Liver (tissue), 8 donors: ENCODE measurements at regions not wholly inside any gene's neighbourhood (a gene's known extent, or its start where the extent isn't known, plus 50 kb on each side); places are given as distances from the start of the nearest gene placed in this dataset.

Experiments
- DNase-seq: peaks from one replicate; pipeline ENCODE4 v3.0.0-alpha.2; 2017; ENCODE audit warnings: low spot score
- H3K27ac ChIP-seq, 2 donors: one replicate each; pipeline ENCODE4 v1.7.0; 2013; ENCODE audit warnings: inconsistent platforms in 2 of 2, low read length in 2 of 2, control low read depth in 1 of 2, low read depth in 1 of 2, mild to moderate bottlenecking in 1 of 2
- H3K27me3 ChIP-seq, 4 donors: one replicate each; pipeline versions ENCODE4 v1.6.1 to v1.7.0; 2013; ENCODE audit warnings: low read length in 3 of 4, inconsistent platforms in 1 of 4, mild to moderate bottlenecking in 1 of 4, moderate library complexity in 1 of 4; ENCODE audit not compliant: control insufficient read depth in 4 of 4, insufficient read depth in 4 of 4
- H3K36me3 ChIP-seq, 4 donors: one replicate each; pipeline versions ENCODE4 v1.6.1 to v1.7.0; 2013; ENCODE audit warnings: low read length in 3 of 4, mild to moderate bottlenecking in 3 of 4, low read depth in 1 of 4, moderate library complexity in 1 of 4; ENCODE audit not compliant: control insufficient read depth in 4 of 4, insufficient read depth in 3 of 4
- H3K4me1 ChIP-seq, 4 donors: one replicate each; pipeline versions ENCODE4 v1.6.1 to v1.7.0; 2013; ENCODE audit warnings: low read length in 3 of 4, mild to moderate bottlenecking in 3 of 4, moderate library complexity in 1 of 4; ENCODE audit not compliant: control insufficient read depth in 4 of 4, insufficient read depth in 4 of 4
- H3K4me3 ChIP-seq, 3 donors: one replicate each; pipeline versions ENCODE4 v1.6.1 to v1.7.0; 2013; ENCODE audit warnings: low read length in 3 of 3, control low read depth in 1 of 3, low read depth in 1 of 3, mild to moderate bottlenecking in 1 of 3
- H3K9ac ChIP-seq, 2 donors: one replicate each; pipeline ENCODE4 v1.7.0; 2013; ENCODE audit warnings: low read length in 2 of 2, mild to moderate bottlenecking in 2 of 2, moderate library complexity in 2 of 2, control low read depth in 1 of 2, low read depth in 1 of 2
- H3K9me3 ChIP-seq, 4 donors: one replicate each; pipeline versions ENCODE4 v1.6.1 to v1.7.0; 2013; ENCODE audit warnings: low read length in 3 of 4; ENCODE audit not compliant: control insufficient read depth in 4 of 4
- EGR1 ChIP-seq, 2 donors: IDR thresholded peaks; 2 replicates each; pipeline ENCODE4 v1.6.1; 2016 to 2018; ENCODE audit warnings: antibody characterized with exemption in 2 of 2, low read depth in 2 of 2
- FOXA1 ChIP-seq: IDR thresholded peaks from 2 replicates; pipeline ENCODE4 v1.6.1; 2016; ENCODE audit warnings: antibody characterized with exemption
- GABPA ChIP-seq, 2 donors: IDR thresholded peaks in 1 of 2; conservative IDR thresholded peaks in 1 of 2; 2 replicates each; pipeline ENCODE4 v1.6.1; 2016; ENCODE audit warnings: antibody characterized with exemption in 2 of 2, mild to moderate bottlenecking in 1 of 2, moderate library complexity in 1 of 2
- HNF4A ChIP-seq, 2 donors: conservative IDR thresholded peaks; 2 replicates each; pipeline ENCODE4 v1.6.1; 2016; ENCODE audit warnings: antibody characterized with exemption in 2 of 2, mild to moderate bottlenecking in 2 of 2
- HNF4G ChIP-seq: IDR thresholded peaks from 2 replicates; pipeline ENCODE4 v1.6.1; 2016; ENCODE audit warnings: antibody characterized with exemption
- RAD21 ChIP-seq, 2 donors: IDR thresholded peaks; 2 replicates each; pipeline ENCODE4 v1.6.1; 2016; ENCODE audit warnings: antibody characterized with exemption in 2 of 2, mild to moderate bottlenecking in 2 of 2
- RXRA ChIP-seq, 2 donors: IDR thresholded peaks; 2 replicates each; pipeline ENCODE4 v1.6.1; 2017 to 2018; ENCODE audit warnings: antibody characterized with exemption in 2 of 2, mild to moderate bottlenecking in 1 of 2
- TAF1 ChIP-seq: conservative IDR thresholded peaks from 2 replicates; pipeline ENCODE4 v1.6.1; 2016; ENCODE audit warnings: antibody characterized with exemption, mild to moderate bottlenecking
- YY1 ChIP-seq: IDR thresholded peaks from 2 replicates; pipeline ENCODE4 v1.6.1; 2016; ENCODE audit warnings: antibody characterized with exemption, mild to moderate bottlenecking
- WGBS: extraction: QIAGEN DNeasy Blood & Tissue Kit; methylation state at CpG from one replicate; pipeline ENCODE4 v1.1.7; 2013; 5-methylcytosine and 5-hydroxymethylcytosine counted together
- TF ChIP-seq, protein P1 (sequence below): IDR thresholded peaks from 2 replicates; pipeline ENCODE4 v1.6.1; 2016; ENCODE audit warnings: antibody characterized with exemption, mild to moderate bottlenecking
- TF ChIP-seq, protein P2 (sequence below): IDR thresholded peaks from 2 replicates; pipeline ENCODE4 v1.6.1; 2016; ENCODE audit warnings: antibody characterized with exemption
- TF ChIP-seq, protein P3 (sequence below): fragments of 150-350 bp; IDR thresholded peaks from 2 replicates; pipeline ENCODE4 v1.5.1; 2017; ENCODE audit warnings: improper control_type of control experiment, low read depth, low read length; ENCODE audit not compliant: missing input control
- donor health status: healthy.
- donor health status: healthy.
- donor health status: healthy.
- donor health status: healthy.
- donor health status: healthy.

DNA sequence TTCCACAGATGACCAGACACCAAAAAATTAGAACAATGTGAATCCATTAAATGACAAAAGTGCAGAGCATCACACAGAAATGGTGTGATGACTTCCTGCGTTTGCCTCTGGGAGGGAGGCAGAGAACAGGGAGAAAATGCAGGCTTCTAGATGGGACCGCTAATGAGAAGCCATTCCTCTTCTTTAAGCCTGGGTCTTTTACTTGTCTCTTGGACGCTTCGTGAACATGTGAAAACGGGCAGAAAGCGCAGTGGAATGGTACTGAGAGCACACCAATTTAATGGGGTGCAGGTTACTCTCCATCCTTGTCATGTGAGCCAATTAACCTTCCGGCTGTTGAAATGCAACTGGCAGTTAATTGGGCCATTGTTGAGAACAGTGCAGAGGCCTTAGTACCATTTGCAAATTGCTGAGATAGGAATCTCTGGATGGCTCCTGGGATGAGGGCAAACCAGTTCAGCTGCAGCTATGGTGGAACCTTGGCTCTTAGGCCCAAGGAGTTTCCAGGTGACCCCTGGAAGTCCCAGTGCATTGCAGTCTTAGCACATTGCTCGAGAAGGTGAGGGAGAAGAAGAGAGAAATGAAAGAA lies 210.4 kb upstream of the CXCR4 start:
- no peaks in the 10 kb centered on the region for H3K36me3 ChIP-seq
- no peak overlapping the region for H3K4me3 ChIP-seq
- H3K9me3 ChIP-seq = no peaks in the 10 kb centered on the region
- TF ChIP-seq TAF1 (no peak), EGR1 (IDR thresholded peaks at IDR 0.05; ENCODE audit: low read depth in 2 of 2) (no peak), YY1 (no peak)
- TF ChIP-seq, protein P1, sequence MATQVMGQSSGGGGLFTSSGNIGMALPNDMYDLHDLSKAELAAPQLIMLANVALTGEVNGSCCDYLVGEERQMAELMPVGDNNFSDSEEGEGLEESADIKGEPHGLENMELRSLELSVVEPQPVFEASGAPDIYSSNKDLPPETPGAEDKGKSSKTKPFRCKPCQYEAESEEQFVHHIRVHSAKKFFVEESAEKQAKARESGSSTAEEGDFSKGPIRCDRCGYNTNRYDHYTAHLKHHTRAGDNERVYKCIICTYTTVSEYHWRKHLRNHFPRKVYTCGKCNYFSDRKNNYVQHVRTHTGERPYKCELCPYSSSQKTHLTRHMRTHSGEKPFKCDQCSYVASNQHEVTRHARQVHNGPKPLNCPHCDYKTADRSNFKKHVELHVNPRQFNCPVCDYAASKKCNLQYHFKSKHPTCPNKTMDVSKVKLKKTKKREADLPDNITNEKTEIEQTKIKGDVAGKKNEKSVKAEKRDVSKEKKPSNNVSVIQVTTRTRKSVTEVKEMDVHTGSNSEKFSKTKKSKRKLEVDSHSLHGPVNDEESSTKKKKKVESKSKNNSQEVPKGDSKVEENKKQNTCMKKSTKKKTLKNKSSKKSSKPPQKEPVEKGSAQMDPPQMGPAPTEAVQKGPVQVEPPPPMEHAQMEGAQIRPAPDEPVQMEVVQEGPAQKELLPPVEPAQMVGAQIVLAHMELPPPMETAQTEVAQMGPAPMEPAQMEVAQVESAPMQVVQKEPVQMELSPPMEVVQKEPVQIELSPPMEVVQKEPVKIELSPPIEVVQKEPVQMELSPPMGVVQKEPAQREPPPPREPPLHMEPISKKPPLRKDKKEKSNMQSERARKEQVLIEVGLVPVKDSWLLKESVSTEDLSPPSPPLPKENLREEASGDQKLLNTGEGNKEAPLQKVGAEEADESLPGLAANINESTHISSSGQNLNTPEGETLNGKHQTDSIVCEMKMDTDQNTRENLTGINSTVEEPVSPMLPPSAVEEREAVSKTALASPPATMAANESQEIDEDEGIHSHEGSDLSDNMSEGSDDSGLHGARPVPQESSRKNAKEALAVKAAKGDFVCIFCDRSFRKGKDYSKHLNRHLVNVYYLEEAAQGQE = no peak
- H3K27me3 ChIP-seq = no peaks in the 10 kb centered on the region
- no peaks in the 10 kb centered on the region for H3K4me1 ChIP-seq
- 59% methylated on average over 8 of the region's 8 CpGs for WGBS
- DNase-seq = no peak
- H3K27ac ChIP-seq = no peak overlapping the region
- no peak overlapping the region for H3K9ac ChIP-seq

DNA sequence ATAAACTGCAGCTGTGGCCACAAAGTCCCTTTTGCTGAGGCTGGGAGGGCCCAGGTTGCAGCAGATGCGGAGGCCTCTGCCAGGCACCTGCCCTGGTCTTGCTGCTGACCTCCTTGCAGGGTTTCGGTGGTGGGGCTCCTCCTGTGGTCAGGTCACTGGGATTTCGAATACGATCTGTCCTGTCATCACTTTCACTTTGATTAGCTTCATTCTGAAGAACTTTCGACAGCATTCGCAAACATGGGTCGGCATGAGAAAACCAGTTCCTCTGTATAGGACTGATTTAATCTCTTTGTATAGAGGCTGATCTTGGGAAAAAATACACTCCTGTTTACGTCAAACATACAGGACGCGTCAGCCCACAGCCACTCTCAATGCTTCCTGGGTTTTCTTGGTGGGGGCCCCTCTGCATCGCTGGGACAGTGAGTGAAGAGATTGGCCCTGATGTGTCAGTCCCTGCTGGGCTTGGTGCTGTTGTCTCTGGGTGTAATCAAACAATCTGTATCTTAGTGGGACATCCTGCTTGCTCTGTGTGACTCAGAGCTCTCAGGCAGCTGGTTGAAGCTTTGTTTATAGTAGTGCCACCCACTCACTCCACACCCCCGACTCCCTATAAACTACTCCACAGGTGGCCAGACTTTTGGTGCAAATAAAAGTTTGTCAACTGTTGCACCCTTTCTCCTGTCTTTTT lies 209.4 kb upstream of the CXCR4 start:
- H3K27me3 ChIP-seq = no peaks in the 10 kb centered on the region
- DNase-seq = no peak
- no peaks in the 10 kb centered on the region for H3K4me1 ChIP-seq
- no peak overlapping the region for H3K27ac ChIP-seq
- H3K9ac ChIP-seq = peak overlapping the region in 1 of 2 donors; percentile 18
- no peaks in the 10 kb centered on the region for H3K9me3 ChIP-seq
- H3K36me3 ChIP-seq = no peaks in the 10 kb centered on the region
- H3K4me3 ChIP-seq = no peak overlapping the region
- no peak for TF ChIP-seq FOXA1
- TF ChIP-seq, protein P2, sequence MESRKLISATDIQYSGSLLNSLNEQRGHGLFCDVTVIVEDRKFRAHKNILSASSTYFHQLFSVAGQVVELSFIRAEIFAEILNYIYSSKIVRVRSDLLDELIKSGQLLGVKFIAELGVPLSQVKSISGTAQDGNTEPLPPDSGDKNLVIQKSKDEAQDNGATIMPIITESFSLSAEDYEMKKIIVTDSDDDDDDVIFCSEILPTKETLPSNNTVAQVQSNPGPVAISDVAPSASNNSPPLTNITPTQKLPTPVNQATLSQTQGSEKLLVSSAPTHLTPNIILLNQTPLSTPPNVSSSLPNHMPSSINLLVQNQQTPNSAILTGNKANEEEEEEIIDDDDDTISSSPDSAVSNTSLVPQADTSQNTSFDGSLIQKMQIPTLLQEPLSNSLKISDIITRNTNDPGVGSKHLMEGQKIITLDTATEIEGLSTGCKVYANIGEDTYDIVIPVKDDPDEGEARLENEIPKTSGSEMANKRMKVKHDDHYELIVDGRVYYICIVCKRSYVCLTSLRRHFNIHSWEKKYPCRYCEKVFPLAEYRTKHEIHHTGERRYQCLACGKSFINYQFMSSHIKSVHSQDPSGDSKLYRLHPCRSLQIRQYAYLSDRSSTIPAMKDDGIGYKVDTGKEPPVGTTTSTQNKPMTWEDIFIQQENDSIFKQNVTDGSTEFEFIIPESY = no peak
- peak in 1 of 2 donors; percentile 12 for TF ChIP-seq RAD21 (IDR thresholded peaks at IDR 0.05)
- TF ChIP-seq GABPA (IDR thresholded peaks at IDR 0.05 in 1 of 2, conservative IDR thresholded peaks at IDR 0.05 in 1 of 2) = no peak
- WGBS = 44% methylated on average over 12 of the region's 12 CpGs

DNA sequence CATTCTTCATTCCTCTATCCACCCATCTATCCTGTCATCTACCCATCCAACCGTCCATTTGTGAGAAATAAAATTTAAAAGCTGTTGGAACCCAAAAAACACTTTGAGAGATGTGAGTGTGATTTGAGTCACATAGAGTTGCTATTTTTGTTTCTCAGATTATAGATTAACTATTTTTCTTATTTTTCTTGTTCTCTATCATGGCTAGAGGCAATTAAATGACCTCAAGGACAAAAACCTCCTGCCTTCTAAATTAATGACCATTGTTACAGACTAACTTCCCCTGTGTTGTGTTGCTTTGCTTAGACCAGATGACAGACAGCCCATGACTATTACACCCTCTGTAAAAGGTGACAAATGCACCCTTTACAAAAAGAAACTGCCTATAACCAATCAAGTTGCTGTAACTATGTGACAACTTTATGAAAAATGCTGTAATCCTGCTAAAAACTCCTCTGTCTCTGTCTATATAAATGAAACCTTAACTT lies 207.9 kb upstream of the CXCR4 start:
- H3K9ac ChIP-seq = no peak overlapping the region
- H3K27me3 ChIP-seq = no peaks in the 10 kb centered on the region
- no peaks in the 10 kb centered on the region for H3K9me3 ChIP-seq
- no peak overlapping the region for H3K4me3 ChIP-seq
- WGBS = 77% methylated on average over 1 of the region's 1 CpG
- H3K27ac ChIP-seq = no peak overlapping the region
- no peaks in the 10 kb centered on the region for H3K4me1 ChIP-seq
- TF ChIP-seq HNF4A (conservative IDR thresholded peaks at IDR 0.05) = no peak
- no peak for TF ChIP-seq GABPA (IDR thresholded peaks at IDR 0.05 in 1 of 2, conservative IDR thresholded peaks at IDR 0.05 in 1 of 2)
- TF ChIP-seq RXRA (IDR thresholded peaks at IDR 0.05) = no peak
- no peak for TF ChIP-seq RAD21 (IDR thresholded peaks at IDR 0.05)
- no peak for TF ChIP-seq HNF4G
- TF ChIP-seq, protein P3, sequence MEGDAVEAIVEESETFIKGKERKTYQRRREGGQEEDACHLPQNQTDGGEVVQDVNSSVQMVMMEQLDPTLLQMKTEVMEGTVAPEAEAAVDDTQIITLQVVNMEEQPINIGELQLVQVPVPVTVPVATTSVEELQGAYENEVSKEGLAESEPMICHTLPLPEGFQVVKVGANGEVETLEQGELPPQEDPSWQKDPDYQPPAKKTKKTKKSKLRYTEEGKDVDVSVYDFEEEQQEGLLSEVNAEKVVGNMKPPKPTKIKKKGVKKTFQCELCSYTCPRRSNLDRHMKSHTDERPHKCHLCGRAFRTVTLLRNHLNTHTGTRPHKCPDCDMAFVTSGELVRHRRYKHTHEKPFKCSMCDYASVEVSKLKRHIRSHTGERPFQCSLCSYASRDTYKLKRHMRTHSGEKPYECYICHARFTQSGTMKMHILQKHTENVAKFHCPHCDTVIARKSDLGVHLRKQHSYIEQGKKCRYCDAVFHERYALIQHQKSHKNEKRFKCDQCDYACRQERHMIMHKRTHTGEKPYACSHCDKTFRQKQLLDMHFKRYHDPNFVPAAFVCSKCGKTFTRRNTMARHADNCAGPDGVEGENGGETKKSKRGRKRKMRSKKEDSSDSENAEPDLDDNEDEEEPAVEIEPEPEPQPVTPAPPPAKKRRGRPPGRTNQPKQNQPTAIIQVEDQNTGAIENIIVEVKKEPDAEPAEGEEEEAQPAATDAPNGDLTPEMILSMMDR = no peak
- H3K36me3 ChIP-seq = no peaks in the 10 kb centered on the region
- no peak for DNase-seq
